ENCODE measurements at regions not wholly inside any gene's neighbourhood (a gene's known extent, or its start where the extent isn't known, plus 50 kb on each side); places are given as distances from the start of the nearest gene placed in this dataset.

GRCh38 chr16:52238710-52239109 is 308.2 kb downstream of the TOX3 start:
- TF ChIP-seq, protein P1, sequence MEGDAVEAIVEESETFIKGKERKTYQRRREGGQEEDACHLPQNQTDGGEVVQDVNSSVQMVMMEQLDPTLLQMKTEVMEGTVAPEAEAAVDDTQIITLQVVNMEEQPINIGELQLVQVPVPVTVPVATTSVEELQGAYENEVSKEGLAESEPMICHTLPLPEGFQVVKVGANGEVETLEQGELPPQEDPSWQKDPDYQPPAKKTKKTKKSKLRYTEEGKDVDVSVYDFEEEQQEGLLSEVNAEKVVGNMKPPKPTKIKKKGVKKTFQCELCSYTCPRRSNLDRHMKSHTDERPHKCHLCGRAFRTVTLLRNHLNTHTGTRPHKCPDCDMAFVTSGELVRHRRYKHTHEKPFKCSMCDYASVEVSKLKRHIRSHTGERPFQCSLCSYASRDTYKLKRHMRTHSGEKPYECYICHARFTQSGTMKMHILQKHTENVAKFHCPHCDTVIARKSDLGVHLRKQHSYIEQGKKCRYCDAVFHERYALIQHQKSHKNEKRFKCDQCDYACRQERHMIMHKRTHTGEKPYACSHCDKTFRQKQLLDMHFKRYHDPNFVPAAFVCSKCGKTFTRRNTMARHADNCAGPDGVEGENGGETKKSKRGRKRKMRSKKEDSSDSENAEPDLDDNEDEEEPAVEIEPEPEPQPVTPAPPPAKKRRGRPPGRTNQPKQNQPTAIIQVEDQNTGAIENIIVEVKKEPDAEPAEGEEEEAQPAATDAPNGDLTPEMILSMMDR (IDR thresholded peaks at IDR 0.05; ENCODE audit: insufficient read depth, low read depth, low read length): no peak
- no peak for DNase-seq (ENCODE audit: low read depth)
- no peak overlapping the region for H3K4me3 ChIP-seq (ENCODE audit: low read depth, low read length)

- TF ChIP-seq, protein P1 (IDR thresholded peaks at IDR 0.05; ENCODE audit: insufficient read depth, low read depth, low read length): no peak
Observed at GRCh38 chr16:52237823-52238222, 309.1 kb downstream of the TOX3 start.

GRCh38 chr16:52235186-52235585 is 311.8 kb downstream of the TOX3 start:
- no peak overlapping the region for H3K4me3 ChIP-seq (ENCODE audit: low read depth, low read length)
- no peak for DNase-seq (ENCODE audit: low read depth)
- TF ChIP-seq, protein P1 (IDR thresholded peaks at IDR 0.05; ENCODE audit: insufficient read depth, low read depth, low read length): no peak

More at GRCh38 chr16:52237823-52238222, 309.1 kb downstream of the TOX3 start:
- no peak for DNase-seq (ENCODE audit: low read depth)
- no peak overlapping the region for H3K4me3 ChIP-seq (ENCODE audit: low read depth, low read length)

DNA sequence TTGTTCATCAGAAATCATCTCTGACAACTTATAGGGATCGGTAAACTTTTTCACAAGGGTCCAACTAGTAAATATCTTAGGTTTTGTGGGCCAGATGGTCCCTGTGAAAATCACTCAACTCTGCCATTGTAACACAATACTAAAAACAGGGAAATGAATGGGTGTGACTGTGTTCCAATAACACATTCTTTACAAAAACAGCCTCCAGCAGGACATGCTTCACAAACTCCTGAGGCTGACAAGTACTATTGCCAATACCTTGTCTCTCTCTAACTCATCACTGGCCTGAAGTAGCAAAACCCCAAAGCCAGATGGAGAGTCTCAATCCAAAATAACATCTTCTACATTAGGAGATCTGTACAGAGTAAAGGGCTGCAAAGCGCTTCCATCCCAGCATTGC is 312.3 kb downstream of the TOX3 start:
- DNase-seq (ENCODE audit: low read depth): no peak
- H3K4me3 ChIP-seq (ENCODE audit: low read depth, low read length): no peak overlapping the region
- TF ChIP-seq, protein P1 (IDR thresholded peaks at IDR 0.05; ENCODE audit: insufficient read depth, low read depth, low read length): no peak

DNA sequence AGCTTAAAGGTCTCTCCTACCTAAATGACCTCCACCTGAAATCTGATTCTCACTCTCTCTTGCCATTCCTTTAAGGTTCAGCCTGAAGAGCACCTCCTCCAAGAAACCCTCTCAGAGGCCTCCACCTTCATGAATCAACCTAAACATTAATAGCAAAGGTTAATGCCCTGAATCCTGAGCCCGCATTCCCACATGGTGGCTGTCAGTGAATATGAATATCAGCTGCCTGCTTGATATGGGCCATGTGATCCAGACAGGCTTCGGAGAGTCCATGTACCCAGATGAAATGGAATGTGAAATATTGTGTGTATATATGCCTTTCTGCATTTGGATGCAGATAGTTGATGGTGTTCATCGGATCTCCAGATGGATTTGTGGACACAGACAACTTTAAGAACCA is 317.5 kb downstream of the TOX3 start:
- TF ChIP-seq, protein P1 (IDR thresholded peaks at IDR 0.05; ENCODE audit: insufficient read depth, low read depth, low read length): no peak
- DNase-seq (ENCODE audit: low read depth): no peak

DNA sequence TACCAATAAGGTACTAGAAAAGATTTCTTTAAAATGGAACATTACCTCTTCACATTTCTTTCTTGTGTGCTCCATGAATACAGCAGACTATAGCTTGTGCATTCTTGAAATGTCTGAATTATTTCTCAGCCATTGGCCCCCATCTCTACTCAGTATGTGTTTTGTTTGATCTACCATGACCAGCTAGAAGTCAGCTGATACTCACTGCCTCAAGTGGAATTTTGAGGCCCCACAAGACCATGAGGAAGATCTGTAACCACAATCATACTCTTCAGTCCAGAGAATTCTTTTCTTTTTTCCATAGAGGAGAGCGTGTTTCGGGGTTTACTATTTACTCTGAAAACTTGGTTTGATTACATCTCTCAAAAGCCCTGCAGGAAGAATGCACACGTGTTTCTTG is 319.1 kb downstream of the TOX3 start:
- TF ChIP-seq, protein P1 (IDR thresholded peaks at IDR 0.05; ENCODE audit: insufficient read depth, low read depth, low read length): no peak
- H3K4me3 ChIP-seq (ENCODE audit: low read depth, low read length): no peak overlapping the region
- DNase-seq (ENCODE audit: low read depth): no peak

More for the DNA sequence above, 317.5 kb downstream of the TOX3 start:
- no peak overlapping the region for H3K4me3 ChIP-seq (ENCODE audit: low read depth, low read length)

DNA sequence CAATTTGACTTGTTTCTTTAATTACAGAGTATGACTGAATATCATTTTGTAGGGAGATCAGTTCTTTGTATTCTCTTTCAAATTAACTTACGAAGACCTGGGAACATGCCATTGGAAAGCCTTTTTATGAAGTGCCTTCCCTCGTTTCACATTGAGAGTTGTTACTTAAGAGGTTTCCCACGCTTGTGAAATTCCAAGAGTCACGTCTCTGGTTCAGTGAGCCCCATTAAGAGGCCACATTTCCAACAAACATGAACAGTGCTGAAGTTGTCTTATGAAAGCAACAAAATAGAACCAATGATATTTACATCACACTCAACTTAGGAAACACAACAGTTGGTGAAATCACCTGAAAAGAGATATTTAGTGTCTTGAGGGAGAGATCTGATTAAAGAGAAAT is 334.1 kb downstream of the TOX3 start:
- no peak overlapping the region for H3K4me3 ChIP-seq (ENCODE audit: low read depth, low read length)

More for the DNA sequence above, 334.1 kb downstream of the TOX3 start:
- no peak for DNase-seq (ENCODE audit: low read depth)
- TF ChIP-seq, protein P1 (IDR thresholded peaks at IDR 0.05; ENCODE audit: insufficient read depth, low read depth, low read length): no peak
